HCEC 1CT (cell line): ENCODE measurements at regions not wholly inside any gene's neighbourhood (a gene's known extent, or its start where the extent isn't known, plus 50 kb on each side); places are given as distances from the start of the nearest gene placed in this dataset.

Experiments used
- DNase-seq: peaks from one replicate; pipeline ENCODE4 v3.0.0-alpha.2; 2017

DNA sequence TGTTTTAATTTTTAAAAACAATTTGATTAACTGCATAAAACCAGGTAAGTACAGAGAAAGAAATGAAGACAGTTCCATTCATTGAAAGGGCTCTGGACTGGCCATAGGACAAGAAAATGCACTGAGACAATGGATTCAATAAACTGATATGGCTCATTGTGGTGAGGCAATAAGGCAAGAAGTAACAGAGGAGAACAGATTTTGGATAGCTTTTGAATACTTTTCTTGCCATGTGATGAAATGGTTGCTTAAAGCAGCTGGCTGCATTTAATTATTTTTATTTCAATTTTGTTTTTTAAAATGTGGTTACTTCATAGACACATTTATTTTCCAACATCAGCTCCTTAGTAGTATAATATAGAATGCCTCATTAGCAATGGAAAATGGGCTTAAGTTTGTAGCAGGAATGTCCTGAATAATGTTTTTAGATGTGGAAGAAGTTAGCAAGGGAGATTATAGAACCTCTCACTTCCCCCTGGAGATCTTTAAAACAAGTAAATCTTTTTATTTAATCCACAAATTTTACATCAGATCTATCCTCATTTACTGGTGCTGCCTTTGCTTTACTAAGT is 646.9 kb upstream of the ZEB2 start:
- DNase-seq, result no peak

- DNase-seq, result no peak
These were observed 641.7 kb upstream of the ZEB2 start for GRCh38 chr2:145161656-145162055.

DNA sequence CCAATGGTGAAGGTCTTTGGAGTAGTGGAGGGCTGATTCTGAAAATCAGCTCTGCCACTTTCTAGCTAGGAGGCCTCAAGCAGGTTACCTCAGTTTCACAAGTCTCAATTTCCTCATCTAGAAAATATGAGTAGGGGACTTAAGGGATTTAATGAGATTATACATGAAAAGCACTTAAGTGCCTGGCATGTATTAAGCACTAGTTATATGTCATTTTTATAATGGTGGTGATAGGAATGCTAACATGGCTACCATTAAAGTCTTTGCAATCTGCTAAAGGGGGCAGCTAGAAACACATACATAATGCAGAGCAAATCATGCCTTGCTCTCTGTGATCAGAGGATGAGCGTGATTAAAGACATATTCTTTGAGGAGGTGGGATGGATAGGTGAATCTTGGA is 640.9 kb upstream of the ZEB2 start:
- DNase-seq, result no peak

DNA sequence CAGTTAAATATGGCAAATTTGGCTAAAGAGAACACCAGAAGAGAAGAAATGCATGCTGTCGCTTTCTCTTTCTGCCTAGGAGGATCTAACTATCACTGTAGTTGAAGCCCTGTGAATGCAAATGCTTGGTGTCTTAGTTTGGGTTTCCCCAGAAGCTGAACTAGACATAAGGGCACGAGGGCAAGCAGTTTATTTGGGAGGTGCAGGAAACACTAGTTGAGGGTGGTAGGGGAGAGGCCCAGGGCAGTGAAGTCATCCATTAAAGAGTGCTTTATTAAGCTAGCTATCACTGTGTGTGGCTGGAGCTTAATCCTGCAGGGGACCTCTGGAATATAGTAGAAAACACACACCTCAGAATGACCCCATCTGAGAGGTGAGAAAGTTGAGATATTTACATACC is 639.8 kb upstream of the ZEB2 start:
- peak; percentile 11 for DNase-seq

DNA sequence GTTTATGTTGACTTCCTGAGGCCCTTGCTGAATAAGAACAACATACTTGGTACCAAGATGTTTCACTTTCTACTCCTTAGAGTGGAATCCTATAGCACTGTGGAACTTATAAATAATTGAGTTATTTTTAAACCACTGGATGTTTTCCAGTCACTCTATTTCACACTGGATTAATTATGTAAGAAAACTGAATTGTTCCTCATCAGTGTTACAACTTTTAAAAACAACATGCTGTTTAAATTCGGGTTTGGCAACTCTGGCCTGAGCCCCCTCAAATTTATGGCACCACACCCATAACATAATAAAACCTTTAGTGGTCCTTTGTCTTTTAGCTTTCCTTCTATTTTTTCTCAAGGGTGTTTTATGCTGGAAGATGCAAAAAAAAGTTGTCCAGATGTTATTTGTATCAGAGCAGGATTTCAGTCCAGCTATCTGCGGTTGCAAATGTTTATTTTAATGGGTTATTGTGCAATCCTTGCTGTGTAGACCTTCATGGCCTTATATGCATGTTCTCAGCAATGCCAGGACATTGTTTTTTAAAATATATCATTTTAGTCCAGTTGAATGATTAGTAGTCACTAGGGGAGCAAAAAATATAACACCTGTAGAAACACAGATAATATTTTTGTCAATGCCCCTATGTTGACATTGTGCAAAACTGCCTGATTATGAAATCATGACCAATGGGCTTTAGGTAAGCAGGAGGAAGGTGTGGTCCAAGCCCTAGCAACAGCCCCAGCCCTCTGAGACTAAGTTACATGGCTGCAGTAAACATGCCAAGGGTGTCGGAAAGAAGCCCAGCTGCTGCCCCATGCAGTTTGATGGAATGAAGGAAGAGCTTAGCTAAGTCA is 638.0 kb upstream of the ZEB2 start:
- peak; percentile 93 for DNase-seq

GRCh38 chr2:145157036-145157675 is 637.2 kb upstream of the ZEB2 start:
- peak; percentile 38 for DNase-seq

- no peak for DNase-seq
These were observed 636.3 kb upstream of the ZEB2 start for GRCh38 chr2:145156199-145156598.

- DNase-seq, result no peak
These were observed 635.3 kb upstream of the ZEB2 start for GRCh38 chr2:145155196-145155595.

DNA sequence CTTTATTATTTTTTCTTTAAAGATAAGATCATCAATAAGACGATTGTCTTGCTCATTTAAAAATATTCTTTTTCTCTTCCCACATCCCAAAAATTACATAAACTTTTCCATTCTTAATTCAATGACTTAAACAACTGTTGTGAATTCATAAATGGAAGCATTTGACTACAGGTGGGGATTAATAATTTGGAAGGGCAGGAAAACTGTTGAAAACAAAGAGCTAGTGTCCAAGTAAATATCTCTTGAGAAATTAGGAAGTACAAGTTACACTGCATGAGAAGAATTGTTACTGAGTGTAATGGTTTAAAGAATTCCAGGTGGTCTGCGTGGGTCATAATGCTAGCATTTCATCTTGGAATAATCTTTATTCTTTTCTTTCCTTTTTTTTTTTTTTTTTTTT is 634.8 kb upstream of the ZEB2 start:
- DNase-seq, result no peak

- no peak for DNase-seq
These were observed 626.8 kb upstream of the ZEB2 start for GRCh38 chr2:145146691-145147090.

DNA sequence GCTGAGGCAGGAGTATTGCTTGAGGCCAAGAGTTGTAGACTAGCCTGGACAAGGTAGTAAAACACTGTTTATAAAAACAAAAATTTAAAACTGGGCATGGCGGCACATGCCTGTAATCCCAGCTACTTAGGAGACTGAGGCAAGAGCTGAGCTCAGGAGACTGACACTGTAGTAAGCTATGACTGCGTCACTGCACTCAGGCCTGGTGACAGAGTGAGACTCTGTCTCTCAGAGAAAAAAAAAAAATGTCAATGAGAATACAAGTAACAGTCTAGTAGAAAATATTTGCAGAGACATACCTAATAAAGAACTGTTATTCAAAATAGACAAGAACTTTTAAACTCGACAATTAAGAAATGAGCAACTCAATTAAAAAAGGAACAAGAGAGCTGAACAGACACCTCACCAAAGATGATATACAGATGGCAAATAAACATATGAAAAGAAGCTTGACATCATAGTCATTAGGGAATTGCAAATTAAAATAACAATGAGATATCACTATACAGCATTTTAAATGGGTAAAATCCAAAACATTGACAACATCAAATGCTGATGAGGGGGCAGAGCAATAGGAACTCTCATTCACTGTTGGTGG is 624.3 kb upstream of the ZEB2 start:
- DNase-seq, result no peak

- DNase-seq, result no peak
These were observed 622.1 kb upstream of the ZEB2 start for GRCh38 chr2:145141981-145142380.

DNA sequence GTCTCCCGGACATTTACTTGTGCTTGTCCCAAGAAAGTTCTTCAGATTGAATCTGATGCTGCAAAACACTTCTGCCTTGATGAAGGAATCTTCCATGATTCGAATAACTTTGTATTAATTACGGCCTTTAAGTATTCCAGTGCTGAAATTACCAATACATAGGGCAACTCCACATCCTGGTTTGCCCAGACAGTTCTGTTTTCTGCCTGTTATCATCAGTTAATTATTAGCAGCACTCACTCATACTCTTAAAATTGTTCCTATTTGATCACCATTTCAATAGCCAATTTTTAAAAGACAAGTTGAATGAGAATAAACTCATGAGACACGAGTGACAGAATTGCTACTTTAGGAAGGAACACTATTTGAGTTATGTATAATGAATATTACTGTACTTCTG is 620.7 kb upstream of the ZEB2 start:
- no peak for DNase-seq

GRCh38 chr2:145138626-145139025 is 618.7 kb upstream of the ZEB2 start:
- DNase-seq, result no peak

GRCh38 chr2:145137901-145138300 is 618.0 kb upstream of the ZEB2 start:
- DNase-seq, result no peak

- DNase-seq, result no peak
These were observed 617.3 kb upstream of the ZEB2 start for GRCh38 chr2:145137211-145137610.

DNA sequence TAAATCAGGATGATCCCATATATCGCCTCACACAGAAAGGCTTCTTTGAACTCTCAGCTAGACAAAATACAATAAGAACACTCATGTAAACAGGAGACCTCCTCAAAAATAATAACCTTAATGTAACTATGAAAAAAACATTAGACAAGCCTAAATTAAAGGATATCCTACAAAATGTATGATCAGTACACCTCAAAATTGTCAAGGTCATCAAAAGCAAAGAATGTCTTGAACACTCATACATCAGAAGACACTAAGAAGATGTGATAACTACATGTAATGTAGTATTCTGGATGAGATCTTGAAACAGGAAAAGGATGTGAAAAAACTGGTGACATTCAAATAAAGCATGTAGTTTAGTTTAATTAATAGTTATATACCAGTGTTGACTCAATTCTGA is 616.8 kb upstream of the ZEB2 start:
- DNase-seq, result no peak

GRCh38 chr2:145126146-145126545 is 606.2 kb upstream of the ZEB2 start:
- no peak for DNase-seq

GRCh38 chr2:145124085-145124484 is 604.2 kb upstream of the ZEB2 start:
- DNase-seq, result no peak

- peak; percentile 79 for DNase-seq
These were observed 603.7 kb upstream of the ZEB2 start for GRCh38 chr2:145123606-145124005.

DNA sequence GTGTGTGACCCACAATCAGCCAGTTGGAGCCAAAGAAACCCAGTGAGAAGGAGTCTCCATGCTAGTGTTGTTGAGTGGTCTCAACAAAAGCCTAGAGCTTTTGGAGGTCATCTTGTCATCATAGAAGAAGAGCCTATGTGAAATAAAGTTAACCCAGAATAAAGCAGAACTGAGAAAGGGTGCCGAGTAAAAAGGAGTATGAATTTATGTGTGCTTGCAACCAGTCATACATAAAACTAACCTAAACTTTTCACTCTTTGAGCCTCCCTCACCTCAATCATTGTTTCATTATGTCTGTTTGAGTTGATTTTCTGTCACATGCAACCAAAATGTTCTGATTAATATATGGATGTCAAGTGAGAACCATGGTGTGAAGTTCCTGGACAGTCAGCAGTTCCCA is 599.3 kb upstream of the ZEB2 start:
- DNase-seq, result no peak

GRCh38 chr2:145116834-145117725 is 597.2 kb upstream of the ZEB2 start:
- DNase-seq, result no peak

DNA sequence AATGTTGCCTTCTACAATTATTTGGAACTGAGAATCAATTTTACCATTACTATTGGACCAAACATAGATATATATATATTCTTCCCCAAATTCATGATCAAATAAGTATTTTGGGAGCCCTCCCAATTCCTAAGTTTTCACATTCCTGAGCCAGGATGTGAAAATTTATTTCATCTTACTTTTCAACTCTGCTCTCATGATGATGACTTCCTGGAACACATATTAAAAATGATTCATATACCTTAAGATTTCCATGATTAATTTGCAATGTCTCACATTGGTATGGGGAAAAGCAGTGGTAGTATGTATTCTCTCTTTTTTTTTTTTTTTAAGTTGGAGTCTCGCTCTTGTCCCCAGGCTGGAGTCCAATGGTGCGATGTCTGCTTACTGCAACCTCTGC is 596.1 kb upstream of the ZEB2 start:
- DNase-seq, result peak; percentile 20
